CD14-positive monocyte (primary cell): ENCODE measurements at regions not wholly inside any gene's neighbourhood (a gene's known extent, or its start where the extent isn't known, plus 50 kb on each side); places are given as distances from the start of the nearest gene placed in this dataset.
"Not testable (repeated sequence)": the region's sequence is repeated elsewhere in the genome, so short reads cannot be mapped to it uniquely, and the experiment has no call there.

ENCODE experiments used
- DNase-seq, 3 donors: peaks; one replicate each; pipeline ENCODE4 v3.0.0-alpha.2; 2011 to 2022
- H2AFZ ChIP-seq: 2 replicates; pipeline ENCODE4 v1.6.0; 2012; ENCODE audit warnings: mild to moderate bottlenecking, low read depth, low read length, inconsistent platforms; ENCODE audit not compliant: insufficient read depth, poor library complexity, severe bottlenecking
- H3K27ac ChIP-seq, 2 donors: 1 replicate in 1 of 2; 2 replicates in 1 of 2; pipeline ENCODE4 v1.5.1; 2012 to 2013; ENCODE audit warnings: low read length in 2 of 2, control low read depth in 1 of 2, inconsistent platforms in 1 of 2, low read depth in 1 of 2, mild to moderate bottlenecking in 1 of 2
- H3K27me3 ChIP-seq, 2 donors: one replicate each; pipeline versions ENCODE4 v1.6.0 to v1.6.1; 2011 to 2013; ENCODE audit warnings: low read length in 2 of 2; ENCODE audit not compliant: control insufficient read depth in 2 of 2, insufficient read depth in 2 of 2
- H3K36me3 ChIP-seq, 2 donors: replicated peaks in 1 of 2; 1 replicate in 1 of 2; 2 replicates in 1 of 2; pipeline versions ENCODE4 v1.5.1 to v1.6.1; 2012 to 2013; ENCODE audit warnings: low read length in 2 of 2, control low read depth in 1 of 2, inconsistent platforms in 1 of 2, mild to moderate bottlenecking in 1 of 2; ENCODE audit not compliant: insufficient read depth in 2 of 2, control insufficient read depth in 1 of 2
- H3K4me1 ChIP-seq, 2 donors: 1 replicate in 1 of 2; 2 replicates in 1 of 2; pipeline versions ENCODE4 v1.5.1 to v1.6.1; 2012 to 2013; ENCODE audit warnings: low read length in 2 of 2, control low read depth in 1 of 2, inconsistent platforms in 1 of 2, mild to moderate bottlenecking in 1 of 2, moderate library complexity in 1 of 2; ENCODE audit not compliant: insufficient read depth in 2 of 2, control insufficient read depth in 1 of 2
- H3K4me2 ChIP-seq: replicated peaks from 2 replicates; pipeline ENCODE3; 2012; ENCODE audit warnings: low read length, moderate library complexity, mild to moderate bottlenecking; ENCODE audit not compliant: poor library complexity, severe bottlenecking; ENCODE audit errors: extremely low read depth
- H3K4me3 ChIP-seq, 3 experiments: fragments of 200-600 bp in 1 of 3; sonication (generic) in 1 of 3; replicated peaks in 1 of 3; 1 replicate in 2 of 3; 2 replicates in 1 of 3; pipeline ENCODE4 v1.5.1; 2011 to 2013; ENCODE audit warnings: low read length in 3 of 3, mild to moderate bottlenecking in 3 of 3, control low read depth in 2 of 3, low read depth in 2 of 3, inconsistent platforms in 1 of 3, moderate library complexity in 1 of 3
- H3K79me2 ChIP-seq: 2 replicates; pipeline ENCODE4 v1.6.0; 2012; ENCODE audit warnings: mild to moderate bottlenecking, control low read depth, inconsistent platforms, low read length, moderate library complexity; ENCODE audit not compliant: insufficient read depth
- H3K9ac ChIP-seq: 2 replicates; pipeline ENCODE4 v1.6.0; 2017; ENCODE audit warnings: low read length, mild to moderate bottlenecking; ENCODE audit not compliant: insufficient read depth, poor library complexity, severe bottlenecking
- H3K9me3 ChIP-seq, 2 donors: replicated peaks in 1 of 2; 1 replicate in 1 of 2; 2 replicates in 1 of 2; pipeline versions ENCODE4 v1.5.1 to v1.6.1; 2012 to 2013; ENCODE audit warnings: low read length in 2 of 2, control low read depth in 1 of 2; ENCODE audit not compliant: control insufficient read depth in 1 of 2, insufficient read depth in 1 of 2
- H4K20me1 ChIP-seq: 2 replicates; pipeline ENCODE4 v1.6.0; 2012; ENCODE audit warnings: mild to moderate bottlenecking, low read length, control low read depth, moderate library complexity; ENCODE audit not compliant: insufficient read depth
- H3K27ac Mint-ChIP-seq, 7 donors: one replicate each; pipeline ENCODE4 v1.8.0; 2020; ENCODE audit warnings: mild to moderate bottlenecking in 7 of 7, mixed read lengths in 7 of 7, moderate library complexity in 6 of 7, inconsistent platforms in 2 of 7
- H3K27me3 Mint-ChIP-seq, 3 donors: one replicate each; pipeline ENCODE4 v1.8.0; 2021 to 2022; ENCODE audit warnings: low read depth in 3 of 3, mild to moderate bottlenecking in 3 of 3, mixed read lengths in 3 of 3, moderate library complexity in 3 of 3, inconsistent platforms in 1 of 3
- H3K36me3 Mint-ChIP-seq, 2 donors: one replicate each; pipeline ENCODE4 v1.8.0; 2020; ENCODE audit warnings: mixed read lengths in 2 of 2, inconsistent platforms in 1 of 2, mild to moderate bottlenecking in 1 of 2
- H3K4me1 Mint-ChIP-seq: one replicate; pipeline ENCODE4 v1.8.0; 2020; ENCODE audit warnings: mild to moderate bottlenecking, mixed read lengths
- H3K4me3 Mint-ChIP-seq, 2 donors: one replicate each; pipeline ENCODE4 v1.8.0; 2020; ENCODE audit warnings: mild to moderate bottlenecking in 2 of 2, mixed read lengths in 2 of 2, moderate library complexity in 1 of 2
- H3K9me3 Mint-ChIP-seq, 7 donors: one replicate each; pipeline ENCODE4 v1.8.0; 2020 to 2022; ENCODE audit warnings: mixed read lengths in 7 of 7, mild to moderate bottlenecking in 6 of 7, moderate library complexity in 6 of 7, inconsistent platforms in 2 of 7
- WGBS: methylation state at CpG from one replicate; pipeline ENCODE4 v1.1.5; 2013; ENCODE audit warnings: missing lambda C conversion rate; ENCODE audit not compliant: insufficient coverage; 5-methylcytosine and 5-hydroxymethylcytosine counted together
- intact Hi-C, 2 donors: fragments of 100-400 bp; cut with micrococcal nuclease; formaldehyde crosslinking; loops; one replicate each; pipeline versions ENCODE4 v1.15.0 to v1.15.1; 2023

DNA sequence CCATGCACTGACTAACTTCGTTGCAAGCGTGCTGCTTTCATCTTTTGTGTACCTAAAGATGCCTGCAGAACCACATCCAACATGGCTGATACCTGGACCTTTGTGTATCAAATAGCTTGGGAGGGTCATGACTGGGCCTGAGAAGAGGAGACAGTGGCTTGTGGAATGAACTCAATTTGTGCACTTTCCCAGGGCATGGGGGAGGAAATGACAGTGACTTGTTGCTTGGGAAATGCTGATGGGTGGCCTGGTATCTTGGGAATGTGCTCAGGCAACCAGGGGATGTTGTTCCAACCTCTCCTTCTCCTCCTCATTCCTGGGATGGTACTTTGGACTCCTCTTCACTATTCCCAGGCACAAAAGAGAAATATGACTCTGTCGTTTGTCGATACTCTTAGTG is 70.7 kb upstream of the ZNG1B start:
- H4K20me1 ChIP-seq, H3K27me3 ChIP-seq, H3K27ac ChIP-seq, H3K27me3 Mint-ChIP-seq, H3K9me3 Mint-ChIP-seq, H3K4me2 ChIP-seq, H3K4me3 Mint-ChIP-seq, H3K9ac ChIP-seq, H3K4me3 ChIP-seq, H2AFZ ChIP-seq, H3K9me3 ChIP-seq, H3K36me3 ChIP-seq, H3K36me3 Mint-ChIP-seq, H3K79me2 ChIP-seq, DNase-seq: not testable (repeated sequence)
- Mint-ChIP-seq H3K27ac (peak overlapping the region in 3 of 7 donors; percentile 3 to 90 (median 42)), H3K4me1 (peaks cover 36% of the 10 kb centered on the region)
- peaks cover 25 to 28% of the 10 kb centered on the region in 2 donors for H3K4me1 ChIP-seq
- 80% methylated on average over 1 of the region's 4 CpGs for WGBS
- intact Hi-C loops = loop anchor here in 1 of 2 donors (5.0 kb wide), 1 partner anchor 115 kb away; no protein-coding TSS in a partner anchor

DNA sequence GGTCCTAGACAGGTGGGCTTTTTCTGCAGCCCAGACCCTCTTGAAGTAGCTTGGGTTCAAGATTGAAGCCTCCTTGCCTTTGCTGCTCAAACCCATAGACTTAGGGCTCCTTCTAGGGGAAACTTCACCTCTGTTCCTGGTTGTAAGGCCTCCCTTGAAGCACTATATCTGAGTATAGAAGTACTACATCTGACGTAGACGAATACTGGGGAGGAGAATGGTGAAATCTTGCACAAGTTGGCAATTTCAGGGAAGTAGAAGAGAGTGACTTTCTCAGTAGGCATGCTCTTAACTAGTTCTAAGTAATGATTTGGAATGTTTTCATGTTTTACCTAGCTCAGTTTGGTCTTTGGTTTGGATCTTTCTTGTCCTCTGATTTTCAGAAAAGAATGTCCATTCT is 71.7 kb upstream of the ZNG1B start:
- Histone ChIP-seq H3K27ac (peak overlapping the region in 1 of 2 donors; percentile 59), H3K4me1 (peaks cover 25 to 28% of the 10 kb centered on the region in 2 donors)
- WGBS = no CpG with 5 or more reads among the region's 2 CpGs
- Mint-ChIP-seq H3K27ac (peak overlapping the region; percentile 78 to 94 (median 89)), H3K4me1 (peaks cover 36% of the 10 kb centered on the region)
- not testable (repeated sequence) for H3K79me2 ChIP-seq, H3K9ac ChIP-seq, H3K36me3 Mint-ChIP-seq, H3K36me3 ChIP-seq, H3K27me3 ChIP-seq, H3K4me2 ChIP-seq, H3K9me3 ChIP-seq, H2AFZ ChIP-seq, H3K9me3 Mint-ChIP-seq, H4K20me1 ChIP-seq, H3K4me3 ChIP-seq, H3K4me3 Mint-ChIP-seq, H3K27me3 Mint-ChIP-seq
- intact Hi-C loops = loop anchor here in 1 of 2 donors (5.0 kb wide), 1 partner anchor 113 kb away; no protein-coding TSS in a partner anchor
- DNase-seq = peak; percentile 66 to 82 (median 68)

DNA sequence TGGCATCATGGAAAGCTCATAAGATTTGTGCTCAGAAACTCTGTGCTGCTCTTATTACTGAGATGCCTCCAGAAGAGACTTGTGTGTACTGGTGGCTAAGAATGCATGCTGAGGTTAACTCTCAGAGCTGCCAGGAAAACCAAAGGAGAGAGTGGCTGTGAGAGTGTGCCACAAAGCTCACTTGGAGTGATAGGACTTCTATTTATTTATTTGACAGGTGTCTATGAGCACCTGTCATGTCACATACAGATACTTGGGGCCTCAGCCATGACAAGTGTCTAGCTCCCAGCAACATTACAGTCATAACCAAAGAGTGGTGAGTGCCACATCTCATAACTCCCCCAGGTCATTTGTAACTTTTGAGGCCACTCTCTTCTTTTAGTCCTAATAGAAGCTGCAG is 72.2 kb upstream of the ZNG1B start:
- peak overlapping the region in 5 of 7 donors; percentile 78 to 92 (median 88) for H3K27ac Mint-ChIP-seq
- not testable (repeated sequence) for DNase-seq, H2AFZ ChIP-seq, H3K79me2 ChIP-seq, H4K20me1 ChIP-seq, H3K27me3 Mint-ChIP-seq, H3K9me3 Mint-ChIP-seq, H3K9me3 ChIP-seq, H3K4me3 ChIP-seq, H3K4me3 Mint-ChIP-seq, H3K4me2 ChIP-seq, H3K36me3 Mint-ChIP-seq, H3K9ac ChIP-seq, H3K27me3 ChIP-seq, H3K36me3 ChIP-seq
- Histone ChIP-seq H3K4me1 (peaks cover 25 to 26% of the 10 kb centered on the region in 2 donors), H3K27ac (peak overlapping the region in 1 of 2 donors; percentile 59)
- intact Hi-C loops = loop anchor here in 1 of 2 donors (5.0 kb wide), 1 partner anchor 113 kb away; no protein-coding TSS in a partner anchor
- H3K4me1 Mint-ChIP-seq = peaks cover 32% of the 10 kb centered on the region
